ENCODE measurements at regions not wholly inside any gene's neighbourhood (a gene's known extent, or its start where the extent isn't known, plus 50 kb on each side); places are given as distances from the start of the nearest gene placed in this dataset.

DNA sequence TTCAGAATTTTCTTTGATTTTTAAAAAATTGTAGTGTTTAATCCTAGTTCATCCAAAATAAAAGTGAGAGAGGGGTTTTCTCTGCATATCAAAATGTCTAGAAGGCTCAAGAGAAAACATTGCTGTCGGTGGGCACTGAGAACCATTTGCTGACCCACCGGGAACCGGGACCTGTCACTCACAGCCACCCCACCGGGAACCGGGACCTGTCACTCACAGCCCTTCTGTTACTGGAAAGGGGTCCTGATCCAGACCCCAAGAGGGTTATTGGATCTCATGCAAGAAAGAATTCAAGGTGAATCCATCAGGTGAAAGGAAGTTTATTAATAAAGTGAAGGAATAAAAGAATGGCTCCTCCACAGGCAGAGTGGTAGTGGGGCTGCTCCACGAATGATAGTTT is 106.0 kb upstream of the SFSWAP start:
- DNase-seq (ENCODE audit: low read depth in 1 of 2, low spot score in 1 of 2), result no peak
- H3K27ac ChIP-seq (replicated peaks), result no peak overlapping the region
- TF ChIP-seq, protein P1, sequence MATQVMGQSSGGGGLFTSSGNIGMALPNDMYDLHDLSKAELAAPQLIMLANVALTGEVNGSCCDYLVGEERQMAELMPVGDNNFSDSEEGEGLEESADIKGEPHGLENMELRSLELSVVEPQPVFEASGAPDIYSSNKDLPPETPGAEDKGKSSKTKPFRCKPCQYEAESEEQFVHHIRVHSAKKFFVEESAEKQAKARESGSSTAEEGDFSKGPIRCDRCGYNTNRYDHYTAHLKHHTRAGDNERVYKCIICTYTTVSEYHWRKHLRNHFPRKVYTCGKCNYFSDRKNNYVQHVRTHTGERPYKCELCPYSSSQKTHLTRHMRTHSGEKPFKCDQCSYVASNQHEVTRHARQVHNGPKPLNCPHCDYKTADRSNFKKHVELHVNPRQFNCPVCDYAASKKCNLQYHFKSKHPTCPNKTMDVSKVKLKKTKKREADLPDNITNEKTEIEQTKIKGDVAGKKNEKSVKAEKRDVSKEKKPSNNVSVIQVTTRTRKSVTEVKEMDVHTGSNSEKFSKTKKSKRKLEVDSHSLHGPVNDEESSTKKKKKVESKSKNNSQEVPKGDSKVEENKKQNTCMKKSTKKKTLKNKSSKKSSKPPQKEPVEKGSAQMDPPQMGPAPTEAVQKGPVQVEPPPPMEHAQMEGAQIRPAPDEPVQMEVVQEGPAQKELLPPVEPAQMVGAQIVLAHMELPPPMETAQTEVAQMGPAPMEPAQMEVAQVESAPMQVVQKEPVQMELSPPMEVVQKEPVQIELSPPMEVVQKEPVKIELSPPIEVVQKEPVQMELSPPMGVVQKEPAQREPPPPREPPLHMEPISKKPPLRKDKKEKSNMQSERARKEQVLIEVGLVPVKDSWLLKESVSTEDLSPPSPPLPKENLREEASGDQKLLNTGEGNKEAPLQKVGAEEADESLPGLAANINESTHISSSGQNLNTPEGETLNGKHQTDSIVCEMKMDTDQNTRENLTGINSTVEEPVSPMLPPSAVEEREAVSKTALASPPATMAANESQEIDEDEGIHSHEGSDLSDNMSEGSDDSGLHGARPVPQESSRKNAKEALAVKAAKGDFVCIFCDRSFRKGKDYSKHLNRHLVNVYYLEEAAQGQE (IDR thresholded peaks at IDR 0.05; ENCODE audit: insufficient replicate concordance, low read depth), result no peak
- TF ChIP-seq SPI1 (IDR thresholded peaks at IDR 0.05; ENCODE audit: borderline replicate concordance, low read depth) (no peak), GABPA (IDR thresholded peaks at IDR 0.05; ENCODE audit: low read depth) (no peak), POLR2AphosphoS5 (IDR thresholded peaks at IDR 0.05; ENCODE audit: low read depth) (no peak)
- TF ChIP-seq, protein P2, sequence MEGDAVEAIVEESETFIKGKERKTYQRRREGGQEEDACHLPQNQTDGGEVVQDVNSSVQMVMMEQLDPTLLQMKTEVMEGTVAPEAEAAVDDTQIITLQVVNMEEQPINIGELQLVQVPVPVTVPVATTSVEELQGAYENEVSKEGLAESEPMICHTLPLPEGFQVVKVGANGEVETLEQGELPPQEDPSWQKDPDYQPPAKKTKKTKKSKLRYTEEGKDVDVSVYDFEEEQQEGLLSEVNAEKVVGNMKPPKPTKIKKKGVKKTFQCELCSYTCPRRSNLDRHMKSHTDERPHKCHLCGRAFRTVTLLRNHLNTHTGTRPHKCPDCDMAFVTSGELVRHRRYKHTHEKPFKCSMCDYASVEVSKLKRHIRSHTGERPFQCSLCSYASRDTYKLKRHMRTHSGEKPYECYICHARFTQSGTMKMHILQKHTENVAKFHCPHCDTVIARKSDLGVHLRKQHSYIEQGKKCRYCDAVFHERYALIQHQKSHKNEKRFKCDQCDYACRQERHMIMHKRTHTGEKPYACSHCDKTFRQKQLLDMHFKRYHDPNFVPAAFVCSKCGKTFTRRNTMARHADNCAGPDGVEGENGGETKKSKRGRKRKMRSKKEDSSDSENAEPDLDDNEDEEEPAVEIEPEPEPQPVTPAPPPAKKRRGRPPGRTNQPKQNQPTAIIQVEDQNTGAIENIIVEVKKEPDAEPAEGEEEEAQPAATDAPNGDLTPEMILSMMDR (IDR thresholded peaks at IDR 0.05; ENCODE audit: insufficient read depth, low read length), result no peak
- H3K27me3 ChIP-seq (ENCODE audit: insufficient read depth, poor library complexity, severe bottlenecking), result peaks cover 2% of the 10 kb centered on the region
- H3K4me3 ChIP-seq (replicated peaks; ENCODE audit: insufficient read depth, low read length), result no peak overlapping the region

DNA sequence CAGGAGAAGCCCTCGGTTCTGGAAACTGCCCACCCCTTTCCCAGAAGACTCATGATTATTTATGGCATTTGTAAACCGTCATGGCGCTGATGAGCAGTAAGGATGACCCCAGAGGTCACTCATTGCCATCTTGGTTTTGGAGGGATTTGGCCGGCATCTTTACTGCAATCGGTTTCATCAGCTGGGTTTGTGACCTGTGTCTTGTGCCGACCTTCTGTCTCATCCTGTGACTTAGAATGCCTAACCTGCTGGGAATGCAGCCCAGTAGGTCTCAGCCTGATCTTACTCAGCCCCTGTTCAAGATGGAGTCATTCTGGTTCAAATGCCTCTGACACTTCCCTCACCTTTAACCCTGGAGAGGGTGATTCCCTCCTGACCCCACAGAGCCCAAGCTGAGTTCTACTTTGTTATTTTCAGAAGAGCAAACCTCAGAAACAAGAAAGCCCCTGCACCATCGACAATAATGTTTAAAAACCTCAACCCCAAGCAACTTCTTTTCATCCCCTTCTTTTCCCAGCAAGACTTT is 105.5 kb upstream of the SFSWAP start:
- no peak overlapping the region for H3K27ac ChIP-seq (replicated peaks)

DNA sequence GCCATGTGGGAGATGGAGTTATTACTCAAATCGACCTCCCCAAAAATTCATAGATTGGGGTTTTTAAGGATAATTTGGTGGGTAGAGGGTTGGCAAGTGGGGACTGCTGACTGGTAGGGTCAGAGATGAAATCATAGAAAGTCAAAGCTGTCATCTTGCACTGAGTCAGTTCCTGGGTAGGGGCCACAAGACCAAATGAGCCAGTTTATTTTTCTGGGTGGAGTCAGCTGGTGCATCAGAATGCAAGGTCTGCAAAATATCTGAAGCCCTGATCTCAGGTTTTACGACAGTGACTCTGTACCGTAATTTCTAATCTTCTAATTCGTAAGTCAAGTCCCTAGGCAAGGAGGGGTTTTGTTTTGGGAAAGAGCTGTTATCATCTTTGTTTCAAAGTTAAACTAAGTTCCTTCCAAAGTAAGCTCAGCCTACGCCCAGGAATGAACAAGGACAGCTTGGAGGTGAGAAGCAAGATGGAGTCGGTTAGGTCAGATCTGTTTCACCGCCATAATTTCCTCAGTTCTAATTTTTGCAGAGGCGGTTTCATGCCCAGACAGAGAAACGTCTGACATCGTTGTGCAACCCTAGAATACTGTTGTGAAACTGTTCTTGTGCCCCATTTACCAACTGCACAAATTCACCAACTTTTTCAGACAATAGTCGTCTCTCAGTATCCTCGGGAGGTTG is 104.5 kb upstream of the SFSWAP start:
- peaks cover 4% of the 10 kb centered on the region for H3K27me3 ChIP-seq (ENCODE audit: insufficient read depth, poor library complexity, severe bottlenecking)
- DNase-seq (ENCODE audit: low read depth in 1 of 2, low spot score in 1 of 2), result peak in 1 of 2 experiments; percentile 41
- no peak overlapping the region for H3K4me3 ChIP-seq (replicated peaks; ENCODE audit: insufficient read depth, low read length)
- H3K27ac ChIP-seq (replicated peaks), result no peak overlapping the region
- no peak for TF ChIP-seq SPI1 (IDR thresholded peaks at IDR 0.05; ENCODE audit: borderline replicate concordance, low read depth)
- TF ChIP-seq, protein P1 (IDR thresholded peaks at IDR 0.05; ENCODE audit: insufficient replicate concordance, low read depth), result no peak
- TF ChIP-seq POLR2AphosphoS5 (IDR thresholded peaks at IDR 0.05; ENCODE audit: low read depth), result no peak
- no peak for TF ChIP-seq GABPA (IDR thresholded peaks at IDR 0.05; ENCODE audit: low read depth)
- TF ChIP-seq, protein P2 (IDR thresholded peaks at IDR 0.05; ENCODE audit: insufficient read depth, low read length), result no peak

More for the DNA sequence above, 105.5 kb upstream of the SFSWAP start:
- no peak for DNase-seq (ENCODE audit: low read depth in 1 of 2, low spot score in 1 of 2)
- peaks cover 2% of the 10 kb centered on the region for H3K27me3 ChIP-seq (ENCODE audit: insufficient read depth, poor library complexity, severe bottlenecking)
- TF ChIP-seq POLR2AphosphoS5 (IDR thresholded peaks at IDR 0.05; ENCODE audit: low read depth) (no peak), GABPA (IDR thresholded peaks at IDR 0.05; ENCODE audit: low read depth) (no peak), SPI1 (IDR thresholded peaks at IDR 0.05; ENCODE audit: borderline replicate concordance, low read depth) (no peak)
- TF ChIP-seq, protein P1 (IDR thresholded peaks at IDR 0.05; ENCODE audit: insufficient replicate concordance, low read depth), result no peak
- TF ChIP-seq, protein P2 (IDR thresholded peaks at IDR 0.05; ENCODE audit: insufficient read depth, low read length), result no peak
- no peak overlapping the region for H3K4me3 ChIP-seq (replicated peaks; ENCODE audit: insufficient read depth, low read length)
